HG02571 (cell line): ENCODE measurements at regions not wholly inside any gene's neighbourhood (a gene's known extent, or its start where the extent isn't known, plus 50 kb on each side); places are given as distances from the start of the nearest gene placed in this dataset.

Source experiments
- ATAC-seq: cut with Tn5 transposase; IDR thresholded peaks from one replicate; pipeline ENCODE4 v1.9.1; 2021; ENCODE audit warnings: mild to moderate bottlenecking, moderate library complexity; ENCODE audit not compliant: unreplicated experiment

DNA sequence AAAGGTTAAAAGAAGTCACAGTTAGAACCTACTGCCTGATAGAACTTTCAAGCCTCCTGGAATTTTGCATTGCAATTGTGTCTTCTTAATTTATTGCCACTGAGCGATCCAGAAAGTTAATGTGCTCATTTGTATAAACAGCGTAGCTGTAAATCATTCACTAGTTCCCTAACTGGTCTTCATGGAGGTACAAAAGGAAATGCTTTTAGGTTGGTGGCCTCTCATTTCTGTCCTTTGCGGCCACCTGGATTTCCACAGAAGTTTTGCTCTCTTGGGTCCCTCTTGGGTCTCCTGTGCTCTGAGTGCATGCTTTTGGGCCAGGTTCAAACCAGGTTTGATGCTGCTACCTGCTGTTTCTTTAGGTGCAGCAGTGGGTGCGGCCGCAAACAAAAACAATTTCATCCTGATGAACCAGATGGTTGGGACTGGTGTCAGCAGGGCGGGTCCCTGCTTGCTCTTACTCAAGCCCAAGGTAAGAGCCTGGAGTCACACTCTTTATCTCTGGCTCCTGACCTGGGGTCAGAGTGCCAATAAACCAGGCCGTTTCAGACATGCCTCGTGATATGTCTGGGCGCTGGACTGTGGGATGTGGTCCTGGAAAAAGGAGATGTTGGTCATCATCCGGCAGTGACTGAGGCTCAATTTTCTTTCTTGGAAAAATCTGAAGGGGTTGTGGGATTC lies 270.1 kb downstream of the PTTG2 start:
- no peak for ATAC-seq

DNA sequence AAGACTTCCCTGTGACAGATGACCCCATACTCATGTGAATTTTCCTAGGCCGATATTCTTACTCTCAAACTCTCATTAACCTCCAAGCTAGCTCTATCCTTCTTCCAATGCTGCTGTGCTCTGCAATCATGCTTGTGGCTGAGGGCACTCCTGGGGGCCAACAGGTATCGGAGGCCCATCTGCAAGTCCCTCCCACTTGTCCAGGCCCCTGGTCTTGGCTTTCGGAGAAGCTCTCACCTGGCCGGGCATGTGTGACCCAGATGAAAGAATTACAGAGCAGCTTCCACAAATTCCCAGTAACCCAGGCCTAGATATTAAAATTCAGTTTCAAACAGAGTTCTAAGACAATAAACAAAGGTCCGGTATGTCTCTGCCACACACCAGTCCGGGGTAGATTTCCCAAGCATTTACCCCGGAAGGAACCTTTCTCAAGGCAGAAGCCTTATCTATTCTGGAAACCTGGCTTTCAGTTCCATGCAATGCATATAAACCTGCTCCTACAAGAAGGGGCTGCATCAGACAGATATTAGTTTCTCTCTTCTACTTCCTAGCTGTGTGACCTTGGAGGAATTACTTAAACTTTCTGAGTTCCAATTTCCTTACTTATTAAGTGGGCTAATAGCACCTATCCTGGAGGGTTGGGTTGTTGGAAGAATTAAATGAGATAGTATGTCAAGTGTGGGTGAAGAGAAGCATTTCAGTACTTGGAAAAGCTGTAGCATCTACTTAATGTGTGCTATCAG lies 270.8 kb downstream of the PTTG2 start:
- no peak for ATAC-seq

DNA sequence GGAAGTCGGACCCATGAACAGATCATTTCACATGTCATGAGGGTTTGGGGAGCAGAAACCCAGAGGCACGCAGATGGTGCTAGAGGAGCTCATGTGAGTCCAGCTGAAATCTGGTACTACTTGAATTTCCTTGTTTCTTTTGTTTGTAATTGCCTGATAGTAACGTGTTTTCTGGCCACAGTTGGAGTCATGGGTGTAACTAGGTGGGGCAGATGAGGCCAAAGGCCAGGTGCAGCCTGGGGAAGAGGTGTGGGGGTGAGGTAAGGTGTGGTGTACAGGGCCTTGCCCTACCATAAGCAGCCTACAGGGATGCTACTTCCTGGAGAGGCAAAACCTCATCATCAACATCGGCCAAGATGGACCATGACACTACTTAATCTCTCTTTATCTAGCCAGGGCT lies 271.4 kb downstream of the PTTG2 start:
- ATAC-seq: no peak

DNA sequence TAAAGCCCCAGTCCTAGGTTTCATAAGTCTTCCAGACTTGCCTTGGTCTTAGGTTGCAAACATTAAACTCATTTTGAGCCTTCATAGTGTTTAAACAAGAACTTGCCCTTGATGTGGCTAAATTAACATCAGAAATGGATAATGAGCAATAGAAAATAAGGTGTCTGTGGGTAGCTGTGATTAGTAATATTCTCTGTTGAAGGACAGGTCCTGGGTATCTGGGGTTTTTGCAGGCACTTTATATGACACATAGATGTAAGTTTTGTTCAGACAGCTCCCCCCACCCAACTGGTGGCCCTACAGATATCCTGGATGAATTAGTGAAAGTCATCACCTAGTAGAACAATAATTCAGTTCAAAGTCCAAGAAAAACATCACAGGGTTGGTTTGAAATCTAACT lies 272.5 kb downstream of the PTTG2 start:
- no peak for ATAC-seq

DNA sequence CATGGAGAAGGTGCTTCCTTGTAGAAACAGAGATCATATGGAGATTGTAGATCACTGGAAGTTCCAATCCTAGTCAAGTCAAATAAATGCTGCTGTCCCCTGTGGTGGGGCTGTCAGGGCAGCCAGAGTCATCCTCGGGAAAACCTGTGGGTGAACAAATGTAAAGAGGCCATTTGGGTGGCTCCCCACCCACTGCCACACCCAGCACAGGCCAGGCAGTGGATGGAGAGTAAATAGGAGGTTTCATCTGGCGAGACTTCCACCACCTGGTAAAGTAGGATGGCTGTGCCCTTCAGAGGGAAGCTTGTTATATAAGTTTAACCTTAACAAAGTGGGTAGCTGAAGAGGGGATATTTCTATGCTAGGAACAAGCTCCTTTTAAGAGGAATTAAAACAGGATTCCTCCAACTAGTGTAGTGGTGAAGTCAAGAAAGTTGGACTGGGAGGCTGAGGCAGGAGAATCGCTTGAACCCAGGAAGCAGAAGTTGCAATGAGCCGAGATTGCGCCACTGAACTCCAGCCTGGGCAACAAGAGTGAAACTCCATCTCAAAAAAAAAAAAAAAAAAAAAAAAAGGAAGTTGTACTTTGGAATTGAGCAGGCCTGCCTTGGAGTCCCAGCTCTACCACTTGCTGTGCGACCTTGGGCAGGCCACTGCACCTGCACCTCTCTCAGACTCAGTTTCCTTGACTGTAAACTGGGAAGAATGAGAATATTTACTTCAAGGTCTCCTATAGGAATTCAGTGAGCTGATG lies 273.7 kb downstream of the PTTG2 start:
- no peak for ATAC-seq

DNA sequence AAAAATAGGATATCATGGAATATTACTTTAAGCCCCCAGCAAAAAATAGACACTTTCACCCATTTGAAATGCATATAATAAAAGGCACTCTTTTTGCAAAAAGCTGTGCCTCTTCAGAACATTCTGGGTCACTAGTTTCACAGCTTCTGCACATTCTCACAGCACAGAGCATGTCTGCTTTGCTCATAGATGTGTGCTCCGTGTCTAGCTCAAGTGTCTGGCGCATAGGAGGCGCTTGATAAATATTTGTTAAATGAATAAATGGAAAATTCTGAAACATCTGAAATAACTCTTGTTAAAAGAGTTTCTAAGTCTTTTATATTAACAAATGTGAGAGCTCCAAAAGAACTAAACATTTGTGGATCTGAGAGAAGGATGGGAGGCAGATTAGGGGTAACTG lies 275.2 kb downstream of the PTTG2 start:
- ATAC-seq: no peak

DNA sequence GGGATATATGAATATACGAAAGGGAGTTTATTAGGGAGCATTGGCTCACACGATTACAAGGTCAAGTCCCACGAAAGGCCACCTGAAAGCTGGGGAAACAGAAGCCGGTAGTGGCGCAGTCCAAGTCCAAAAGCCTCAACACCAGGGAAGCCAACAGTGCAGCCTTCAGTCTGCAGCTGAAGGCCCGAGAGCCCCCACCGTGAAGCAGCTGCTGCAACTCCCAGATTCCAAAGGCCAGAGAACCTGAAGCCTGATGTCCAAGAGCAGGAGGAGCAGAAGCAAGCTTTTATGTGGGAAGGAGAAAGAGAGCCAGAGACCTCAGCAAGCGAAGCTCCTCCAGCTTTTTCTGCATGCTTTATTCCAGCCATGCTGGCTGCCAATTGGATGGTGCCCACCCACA lies 275.8 kb downstream of the PTTG2 start:
- ATAC-seq: no peak

DNA sequence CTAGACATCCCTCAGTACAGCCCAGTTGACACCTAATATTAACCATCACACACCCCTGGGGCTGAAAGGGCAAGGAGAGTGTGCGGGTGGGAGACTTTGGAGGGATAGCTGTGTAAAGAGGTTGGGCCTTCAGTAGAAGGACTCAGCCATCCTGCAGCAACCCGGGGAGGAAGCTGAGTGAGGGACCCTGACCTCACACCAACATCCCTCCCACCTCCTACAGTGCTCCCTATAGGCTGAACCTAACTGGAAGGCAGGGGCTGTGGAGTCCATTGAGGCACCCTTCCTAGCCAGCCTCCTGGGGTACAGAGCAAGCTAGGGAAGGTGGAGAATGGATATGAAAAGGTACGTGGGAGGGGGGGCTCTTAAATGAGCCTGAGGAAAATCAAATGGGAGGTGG lies 276.3 kb downstream of the PTTG2 start:
- ATAC-seq: no peak

DNA sequence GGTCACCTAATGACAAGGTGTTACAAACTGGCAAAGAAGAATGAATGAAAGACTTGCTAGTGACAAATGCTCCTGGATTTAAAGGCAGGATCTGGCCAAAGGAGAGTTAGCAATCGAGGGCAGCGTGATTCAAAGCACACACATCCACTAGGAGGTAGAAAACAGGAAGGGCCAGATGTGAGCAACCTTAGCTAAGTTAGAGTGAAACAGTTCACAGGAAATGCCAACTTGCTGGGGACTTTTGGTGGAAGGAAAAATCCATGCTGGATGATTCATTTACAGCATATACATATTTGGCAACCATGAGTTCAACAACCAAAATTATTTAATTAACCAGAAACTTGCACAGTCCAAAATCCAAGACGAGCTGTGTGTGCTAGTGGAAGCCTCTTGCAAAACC lies 276.9 kb downstream of the PTTG2 start:
- no peak for ATAC-seq

DNA sequence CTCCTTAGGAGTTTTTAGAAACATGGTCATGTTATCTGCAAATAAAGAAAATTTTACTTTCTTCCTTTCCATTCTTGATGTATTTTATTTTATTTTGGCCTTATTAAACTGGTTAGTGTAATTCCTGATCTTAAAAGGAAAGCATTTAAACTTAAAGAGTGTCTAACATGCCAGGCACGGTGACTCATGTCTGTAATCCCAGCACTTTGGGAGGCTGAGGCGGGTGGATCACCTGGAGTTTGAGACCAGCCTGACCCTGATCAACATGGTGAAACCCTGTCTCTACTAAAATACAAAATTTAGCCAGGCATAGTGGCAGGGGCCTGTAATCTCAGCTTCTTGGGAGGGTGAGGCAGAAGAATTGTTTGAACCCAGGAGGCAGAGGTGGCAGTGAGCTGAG lies 281.3 kb downstream of the PTTG2 start:
- ATAC-seq: no peak

DNA sequence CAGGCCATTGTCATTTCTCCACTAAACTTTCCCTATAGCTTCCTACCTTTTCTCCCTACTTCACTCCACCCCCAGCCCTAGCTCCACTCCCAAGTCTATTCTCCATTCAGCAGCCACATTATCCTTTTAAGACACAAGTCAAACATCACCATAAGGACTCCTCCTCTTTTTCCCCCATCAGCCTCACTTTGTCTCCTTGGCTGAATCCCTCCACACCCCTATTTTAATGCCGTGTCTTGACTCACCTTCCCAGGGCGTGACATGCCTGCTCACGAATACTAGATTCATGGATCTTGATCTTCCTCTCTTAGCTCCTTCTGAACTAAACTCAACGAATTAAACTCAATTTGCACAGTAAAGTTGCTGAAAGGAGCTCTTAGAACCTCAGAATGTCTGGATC lies 281.9 kb downstream of the PTTG2 start:
- no peak for ATAC-seq

DNA sequence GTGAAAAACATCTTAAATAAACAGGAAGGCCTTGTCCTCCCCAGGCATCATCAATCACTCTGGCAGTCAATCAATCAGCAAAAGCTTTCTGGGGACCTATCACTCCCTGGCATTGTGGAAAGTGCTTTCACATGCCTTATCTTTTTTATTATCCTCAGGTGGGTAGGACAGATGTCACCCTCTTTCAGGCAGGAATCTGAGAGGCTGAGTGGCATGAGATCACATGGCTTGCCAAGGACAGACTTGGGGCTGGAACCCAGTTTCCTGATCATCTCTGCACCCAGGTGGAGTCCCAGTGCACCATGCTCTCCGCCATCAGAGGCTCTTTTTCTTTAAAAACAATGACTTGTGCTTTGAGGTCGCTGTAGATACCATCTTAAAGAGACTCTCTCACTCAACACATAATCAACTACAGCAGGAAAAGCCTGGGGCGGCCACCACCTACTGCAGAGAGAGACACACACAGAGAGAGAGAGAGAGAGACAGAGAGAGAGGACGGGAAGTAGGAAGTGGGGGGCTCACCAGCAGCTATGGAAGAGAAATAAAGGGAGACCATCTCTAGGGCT lies 282.7 kb downstream of the PTTG2 start:
- no peak for ATAC-seq

DNA sequence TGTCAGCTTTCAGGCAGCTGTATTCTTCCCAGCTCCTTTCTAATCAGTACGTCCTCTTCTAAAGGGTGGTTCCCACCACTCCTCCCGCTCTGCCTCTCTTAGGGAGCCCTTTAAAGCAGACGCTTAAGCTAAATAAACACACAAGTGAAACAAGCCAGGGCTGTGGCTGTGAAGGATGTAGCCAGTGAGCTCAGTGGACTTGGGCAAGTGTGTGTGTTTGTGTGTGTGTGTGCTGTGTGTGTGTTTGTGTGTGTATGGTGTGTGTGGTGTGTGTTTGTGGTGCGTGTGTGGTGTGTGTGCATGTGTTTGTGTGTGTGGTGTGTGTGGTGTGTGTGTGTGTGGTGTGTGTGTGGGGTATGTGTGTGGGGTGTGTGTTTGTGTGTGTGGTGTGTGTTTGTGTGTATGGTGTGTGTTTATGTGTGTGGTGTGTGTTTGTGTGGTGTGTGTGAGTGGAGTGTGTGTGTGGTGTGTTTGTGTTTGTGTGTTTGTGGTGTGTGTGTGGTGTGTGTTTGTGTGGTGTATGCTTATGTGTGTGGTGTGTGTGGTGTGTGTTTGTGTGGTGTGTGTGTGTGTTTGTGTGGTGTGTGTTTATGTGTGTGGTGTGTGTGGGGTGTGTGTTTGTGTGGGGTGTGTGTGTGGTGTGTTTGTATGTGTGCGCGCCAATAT lies 283.3 kb downstream of the PTTG2 start:
- no peak for ATAC-seq

DNA sequence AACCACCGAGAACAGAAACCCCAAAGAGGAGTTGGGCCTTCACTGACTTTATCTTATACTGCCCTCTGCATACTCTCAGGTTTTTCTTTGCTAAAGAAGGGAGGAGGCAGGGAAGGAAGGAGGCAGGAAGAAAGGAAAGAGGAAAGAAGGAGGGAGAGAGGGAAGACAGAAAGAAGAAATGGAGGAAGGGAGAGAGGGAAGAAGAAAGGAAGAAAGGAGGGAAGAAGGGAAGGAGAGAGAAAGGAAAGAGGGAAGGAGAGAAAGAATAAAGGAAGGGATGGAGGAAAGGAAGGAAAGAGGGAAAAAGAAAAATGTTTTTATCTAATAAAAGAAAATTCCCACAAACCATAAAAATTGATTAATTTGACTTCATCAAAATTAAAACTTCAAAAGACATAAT lies 294.6 kb downstream of the PTTG2 start:
- no peak for ATAC-seq

DNA sequence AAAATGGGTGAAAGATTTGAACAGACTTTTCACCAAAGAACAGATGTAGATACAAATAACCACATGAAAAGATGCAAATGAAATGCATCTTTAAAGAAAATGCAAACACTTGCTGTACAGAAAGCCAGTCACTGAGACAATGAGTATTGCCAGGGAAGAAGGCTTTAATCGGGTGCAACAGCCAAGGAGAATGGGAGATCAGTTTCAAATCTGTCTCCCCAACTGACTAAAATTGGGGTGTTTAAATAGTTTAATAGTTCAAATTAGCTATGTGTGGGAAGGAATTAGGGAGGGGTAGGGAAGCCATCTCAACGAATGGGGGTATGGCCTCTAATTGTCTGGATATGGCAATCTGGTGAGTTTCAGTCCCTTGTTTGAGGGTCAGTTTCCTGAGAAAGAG lies 295.4 kb downstream of the PTTG2 start:
- ATAC-seq: no peak

DNA sequence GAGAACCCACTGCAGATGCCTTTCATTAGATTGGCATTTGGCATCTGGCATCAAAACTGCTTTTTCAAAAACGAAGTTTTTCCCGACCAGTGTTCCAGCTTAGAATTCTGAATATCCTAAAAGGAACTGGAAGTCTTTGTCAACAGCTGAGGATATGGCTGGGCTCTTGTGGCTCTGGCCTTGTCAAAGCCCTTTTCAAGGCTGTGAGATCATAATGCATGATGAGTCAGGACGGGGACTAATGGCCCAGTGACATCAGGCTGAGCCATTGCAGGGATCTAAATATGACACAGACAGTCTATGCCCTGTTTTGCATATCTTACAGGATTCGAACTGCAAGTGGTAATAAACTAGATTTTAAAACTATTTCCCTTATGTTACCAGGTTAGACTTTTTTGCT lies 306.4 kb downstream of the PTTG2 start:
- no peak for ATAC-seq

DNA sequence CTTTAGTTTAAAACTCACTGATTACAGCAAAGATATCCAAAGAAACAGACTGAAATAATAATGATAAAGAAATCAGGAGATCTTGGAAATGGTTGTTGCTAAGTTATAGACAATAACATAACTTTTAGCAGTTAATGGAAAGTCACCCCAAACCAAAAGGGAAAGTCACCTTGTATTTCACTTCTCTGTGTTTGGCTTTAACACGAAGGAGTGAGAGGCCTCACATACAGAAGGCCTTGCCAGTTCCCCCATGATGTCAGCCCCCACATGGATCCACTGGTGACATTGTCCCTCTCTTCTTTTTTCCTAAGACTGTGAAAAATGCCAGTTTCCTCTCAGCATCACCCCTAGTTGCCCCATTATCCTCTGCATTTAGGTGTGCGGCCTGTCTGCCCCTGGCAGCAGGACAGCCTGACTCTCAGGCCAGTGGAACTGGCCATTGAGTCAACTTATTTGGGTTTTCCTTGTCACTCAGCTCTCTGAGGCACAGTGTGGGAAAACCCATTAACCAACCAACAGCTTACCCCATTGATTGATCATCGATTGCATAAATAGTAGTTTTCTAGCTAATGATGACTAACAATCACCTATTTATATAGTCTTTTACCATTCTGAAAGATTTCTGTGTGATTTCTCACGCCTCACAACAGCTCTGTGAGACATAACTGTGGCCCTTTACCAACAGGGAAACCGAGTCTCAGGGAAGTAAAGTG lies 308.1 kb downstream of the PTTG2 start:
- no peak for ATAC-seq

DNA sequence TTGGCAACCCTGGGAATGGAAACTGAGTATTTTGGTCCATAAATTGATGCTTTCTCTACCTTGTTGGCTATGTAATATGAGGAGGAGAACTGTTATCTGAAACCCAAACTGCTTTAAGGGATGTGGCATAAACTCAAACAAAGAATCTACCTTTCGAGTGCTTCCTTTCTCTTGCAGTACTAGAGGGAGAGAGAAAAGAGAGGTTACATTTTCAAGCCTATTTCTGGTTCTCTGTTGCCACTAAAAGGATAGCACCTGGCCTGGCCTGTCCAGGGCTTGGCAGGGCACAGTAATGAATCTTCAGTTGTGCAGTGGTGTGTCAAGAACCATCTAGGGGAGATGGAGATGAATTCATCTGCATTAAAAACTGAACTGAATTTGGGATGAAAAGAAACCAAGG lies 308.6 kb downstream of the PTTG2 start:
- ATAC-seq: no peak

DNA sequence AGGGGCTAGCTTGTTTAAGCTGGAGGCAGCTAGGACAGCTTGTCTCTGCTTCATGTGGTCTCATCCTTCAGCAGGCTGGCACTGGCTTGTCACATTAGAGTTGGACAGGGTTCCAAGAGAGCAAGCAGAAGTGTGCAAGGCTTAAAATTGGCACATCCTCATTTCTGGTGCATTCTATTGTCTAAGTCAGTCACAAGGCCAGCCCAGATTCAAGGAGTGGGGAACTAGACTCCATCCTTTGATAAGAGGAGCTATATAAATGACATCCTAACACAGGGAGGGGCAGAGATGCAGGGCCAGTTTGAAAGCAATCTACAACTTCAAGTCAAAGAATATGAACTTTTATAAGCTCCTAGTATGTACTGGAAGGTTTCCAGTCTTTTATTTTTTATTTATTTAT lies 313.2 kb downstream of the PTTG2 start:
- no peak for ATAC-seq

DNA sequence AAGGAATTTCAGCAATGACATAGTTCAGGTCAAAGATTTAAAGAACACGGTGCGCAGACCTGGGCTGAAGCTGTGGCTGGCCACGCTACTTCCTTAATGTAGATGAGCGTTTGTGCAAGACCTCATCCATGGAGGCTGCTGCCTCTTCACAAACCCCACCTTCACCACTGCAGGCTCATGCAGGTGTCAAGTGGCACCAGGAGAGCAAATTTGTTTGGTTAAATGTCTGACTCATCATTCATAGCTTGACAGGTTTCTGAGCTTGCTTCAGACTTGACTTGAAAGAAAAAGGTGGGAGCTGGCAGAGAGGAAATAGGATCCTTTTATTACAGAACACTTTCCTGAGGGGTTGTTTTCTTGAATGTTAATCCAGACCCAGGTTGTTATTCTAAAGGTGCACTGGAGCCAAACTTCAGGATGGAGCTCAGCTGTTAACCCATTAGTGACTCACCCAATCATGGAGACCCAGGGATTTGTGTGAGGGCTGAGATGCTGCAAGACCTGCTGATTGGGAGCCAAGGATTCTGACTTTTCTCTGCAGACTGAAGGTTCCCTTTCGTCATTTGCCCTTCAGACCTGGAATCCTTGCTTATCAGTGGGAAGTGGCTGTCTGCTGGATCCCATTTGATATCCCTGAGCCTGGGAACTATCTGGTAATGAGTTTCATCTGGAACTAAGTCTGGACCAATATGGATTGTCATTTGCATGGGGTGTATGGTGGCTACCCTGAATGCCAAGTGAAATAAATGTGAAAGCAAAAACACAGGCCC lies 315.3 kb downstream of the PTTG2 start:
- ATAC-seq: no peak
